Glomerular visceral epithelial cell (primary cell): ENCODE measurements at regions not wholly inside any gene's neighbourhood (a gene's known extent, or its start where the extent isn't known, plus 50 kb on each side); places are given as distances from the start of the nearest gene placed in this dataset.

ENCODE experiments used
- DNase-seq: peaks from one replicate; pipeline ENCODE4 v3.0.0-alpha.2; 2016; ENCODE audit errors: extremely low spot score

- DNase-seq, result peak; percentile 84
Observed at GRCh38 chr1:181142096-181142958, 53.8 kb downstream of the IER5 start.

- DNase-seq, result no peak
Observed at GRCh38 chr1:181143102-181143859, 54.8 kb downstream of the IER5 start.

- no peak for DNase-seq
Observed at GRCh38 chr1:181144238-181144637, 55.7 kb downstream of the IER5 start.

GRCh38 chr1:181148636-181149035, 60.1 kb downstream of the IER5 start:
- DNase-seq, result peak; percentile 24

- DNase-seq, result peak; percentile 22
Observed at GRCh38 chr1:181149326-181150125, 61.0 kb downstream of the IER5 start.

GRCh38 chr1:181150273-181150672, 61.8 kb downstream of the IER5 start:
- DNase-seq, result no peak

- DNase-seq, result no peak
Observed at GRCh38 chr1:181150842-181151241, 62.3 kb downstream of the IER5 start.

GRCh38 chr1:181151378-181152326, 63.2 kb downstream of the IER5 start:
- DNase-seq, result no peak

GRCh38 chr1:181152892-181153633, 64.6 kb downstream of the IER5 start:
- no peak for DNase-seq

GRCh38 chr1:181153634-181153961, 65.1 kb downstream of the IER5 start:
- no peak for DNase-seq

GRCh38 chr1:181155339-181155738, 66.8 kb downstream of the IER5 start:
- no peak for DNase-seq

- DNase-seq, result peak; percentile 77
Observed at GRCh38 chr1:181159451-181160140, 71.1 kb downstream of the IER5 start.

GRCh38 chr1:181160322-181160721, 71.8 kb downstream of the IER5 start:
- no peak for DNase-seq

GRCh38 chr1:181160998-181161870, 72.7 kb downstream of the IER5 start:
- DNase-seq, result no peak

- no peak for DNase-seq
Observed at GRCh38 chr1:181163662-181164061, 75.2 kb downstream of the IER5 start.

- DNase-seq, result peak; percentile 75
Observed at GRCh38 chr1:181166377-181167196, 78.1 kb downstream of the IER5 start.

- DNase-seq, result no peak
Observed at GRCh38 chr1:181169281-181169865, 80.9 kb downstream of the IER5 start.

- DNase-seq, result no peak
Observed at GRCh38 chr1:181170194-181170593, 81.7 kb downstream of the IER5 start.
